ENCODE measurements at regions not wholly inside any gene's neighbourhood (a gene's known extent, or its start where the extent isn't known, plus 50 kb on each side); places are given as distances from the start of the nearest gene placed in this dataset.

GRCh38 chr5:62938927-62939326 is 360.3 kb downstream of the LRRC70 start:
- Histone ChIP-seq H3K4me1 (ENCODE audit: insufficient read depth, low read length) (no peaks in the 10 kb centered on the region), H3K36me3 (ENCODE audit: insufficient read depth, low read length) (no peaks in the 10 kb centered on the region), H3K27me3 (ENCODE audit: insufficient read depth, low read length) (no peaks in the 10 kb centered on the region), H2AFZ (ENCODE audit: low read depth, low read length) (no peak overlapping the region), H3K4me3 (ENCODE audit: low read length) (no peak overlapping the region), H3K9me3 (ENCODE audit: low read length) (no peaks in the 10 kb centered on the region)

- Histone ChIP-seq H2AFZ (ENCODE audit: low read depth, low read length) (no peak overlapping the region), H3K4me1 (ENCODE audit: insufficient read depth, low read length) (no peaks in the 10 kb centered on the region)
These were observed 359.3 kb downstream of the LRRC70 start for GRCh38 chr5:62937661-62938558.

GRCh38 chr5:62935660-62936059 is 357.0 kb downstream of the LRRC70 start:
- Histone ChIP-seq H3K27me3 (ENCODE audit: insufficient read depth, low read length) (no peaks in the 10 kb centered on the region), H3K36me3 (ENCODE audit: insufficient read depth, low read length) (no peaks in the 10 kb centered on the region), H2AFZ (ENCODE audit: low read depth, low read length) (no peak overlapping the region), H3K4me3 (ENCODE audit: low read length) (no peak overlapping the region), H3K4me1 (ENCODE audit: insufficient read depth, low read length) (no peaks in the 10 kb centered on the region), H3K9me3 (ENCODE audit: low read length) (no peaks in the 10 kb centered on the region)

More at GRCh38 chr5:62937661-62938558, 359.3 kb downstream of the LRRC70 start:
- H3K36me3 ChIP-seq (ENCODE audit: insufficient read depth, low read length), result no peaks in the 10 kb centered on the region
- H3K27me3 ChIP-seq (ENCODE audit: insufficient read depth, low read length), result no peaks in the 10 kb centered on the region
- no peak overlapping the region for H3K4me3 ChIP-seq (ENCODE audit: low read length)
- no peaks in the 10 kb centered on the region for H3K9me3 ChIP-seq (ENCODE audit: low read length)

GRCh38 chr5:62934319-62934718 is 355.7 kb downstream of the LRRC70 start:
- no peaks in the 10 kb centered on the region for H3K27me3 ChIP-seq (ENCODE audit: insufficient read depth, low read length)
- H3K4me3 ChIP-seq (ENCODE audit: low read length), result no peak overlapping the region
- H2AFZ ChIP-seq (ENCODE audit: low read depth, low read length), result no peak overlapping the region
- H3K4me1 ChIP-seq (ENCODE audit: insufficient read depth, low read length), result no peaks in the 10 kb centered on the region
- H3K9me3 ChIP-seq (ENCODE audit: low read length), result no peaks in the 10 kb centered on the region
- H3K36me3 ChIP-seq (ENCODE audit: insufficient read depth, low read length), result no peaks in the 10 kb centered on the region

GRCh38 chr5:62933261-62933660 is 354.6 kb downstream of the LRRC70 start:
- no peaks in the 10 kb centered on the region for H3K9me3 ChIP-seq (ENCODE audit: low read length)
- H3K4me1 ChIP-seq (ENCODE audit: insufficient read depth, low read length), result no peaks in the 10 kb centered on the region
- no peak overlapping the region for H3K4me3 ChIP-seq (ENCODE audit: low read length)
- no peaks in the 10 kb centered on the region for H3K36me3 ChIP-seq (ENCODE audit: insufficient read depth, low read length)
- H2AFZ ChIP-seq (ENCODE audit: low read depth, low read length), result no peak overlapping the region
- no peaks in the 10 kb centered on the region for H3K27me3 ChIP-seq (ENCODE audit: insufficient read depth, low read length)

- H2AFZ ChIP-seq (ENCODE audit: low read depth, low read length), result no peak overlapping the region
- H3K36me3 ChIP-seq (ENCODE audit: insufficient read depth, low read length), result no peaks in the 10 kb centered on the region
- H3K9me3 ChIP-seq (ENCODE audit: low read length), result no peaks in the 10 kb centered on the region
- no peaks in the 10 kb centered on the region for H3K4me1 ChIP-seq (ENCODE audit: insufficient read depth, low read length)
- H3K27me3 ChIP-seq (ENCODE audit: insufficient read depth, low read length), result no peaks in the 10 kb centered on the region
- no peak overlapping the region for H3K4me3 ChIP-seq (ENCODE audit: low read length)
These were observed 352.7 kb downstream of the LRRC70 start for GRCh38 chr5:62931153-62931950.

GRCh38 chr5:62922191-62922590 is 343.6 kb downstream of the LRRC70 start:
- H3K9me3 ChIP-seq (ENCODE audit: low read length), result no peaks in the 10 kb centered on the region
- no peak overlapping the region for H2AFZ ChIP-seq (ENCODE audit: low read depth, low read length)
- no peaks in the 10 kb centered on the region for H3K4me1 ChIP-seq (ENCODE audit: insufficient read depth, low read length)
- no peaks in the 10 kb centered on the region for H3K36me3 ChIP-seq (ENCODE audit: insufficient read depth, low read length)
- no peak overlapping the region for H3K4me3 ChIP-seq (ENCODE audit: low read length)
- no peaks in the 10 kb centered on the region for H3K27me3 ChIP-seq (ENCODE audit: insufficient read depth, low read length)

GRCh38 chr5:62920856-62921255 is 342.2 kb downstream of the LRRC70 start:
- H2AFZ ChIP-seq (ENCODE audit: low read depth, low read length), result no peak overlapping the region
- H3K36me3 ChIP-seq (ENCODE audit: insufficient read depth, low read length), result no peaks in the 10 kb centered on the region

GRCh38 chr5:62909326-62909725 is 330.7 kb downstream of the LRRC70 start:
- no peaks in the 10 kb centered on the region for H3K27me3 ChIP-seq (ENCODE audit: insufficient read depth, low read length)
- no peak overlapping the region for H2AFZ ChIP-seq (ENCODE audit: low read depth, low read length)
- H3K4me1 ChIP-seq (ENCODE audit: insufficient read depth, low read length), result no peaks in the 10 kb centered on the region
- H3K36me3 ChIP-seq (ENCODE audit: insufficient read depth, low read length), result no peaks in the 10 kb centered on the region
- no peak overlapping the region for H3K4me3 ChIP-seq (ENCODE audit: low read length)
- no peaks in the 10 kb centered on the region for H3K9me3 ChIP-seq (ENCODE audit: low read length)

More at GRCh38 chr5:62920856-62921255, 342.2 kb downstream of the LRRC70 start:
- H3K4me3 ChIP-seq (ENCODE audit: low read length), result no peak overlapping the region
- no peaks in the 10 kb centered on the region for H3K4me1 ChIP-seq (ENCODE audit: insufficient read depth, low read length)
- H3K9me3 ChIP-seq (ENCODE audit: low read length), result no peaks in the 10 kb centered on the region
- H3K27me3 ChIP-seq (ENCODE audit: insufficient read depth, low read length), result no peaks in the 10 kb centered on the region

- Histone ChIP-seq H3K4me3 (ENCODE audit: low read length) (no peak overlapping the region), H2AFZ (ENCODE audit: low read depth, low read length) (no peak overlapping the region), H3K4me1 (ENCODE audit: insufficient read depth, low read length) (peaks cover 9% of the 10 kb centered on the region), H3K9me3 (ENCODE audit: low read length) (no peaks in the 10 kb centered on the region), H3K27me3 (ENCODE audit: insufficient read depth, low read length) (no peaks in the 10 kb centered on the region), H3K36me3 (ENCODE audit: insufficient read depth, low read length) (no peaks in the 10 kb centered on the region)
These were observed 323.5 kb downstream of the LRRC70 start for GRCh38 chr5:62902126-62902525.

- no peaks in the 10 kb centered on the region for H3K36me3 ChIP-seq (ENCODE audit: insufficient read depth, low read length)
- no peak overlapping the region for H3K4me3 ChIP-seq (ENCODE audit: low read length)
- no peak overlapping the region for H2AFZ ChIP-seq (ENCODE audit: low read depth, low read length)
- peaks cover 9% of the 10 kb centered on the region for H3K4me1 ChIP-seq (ENCODE audit: insufficient read depth, low read length)
- no peaks in the 10 kb centered on the region for H3K27me3 ChIP-seq (ENCODE audit: insufficient read depth, low read length)
- H3K9me3 ChIP-seq (ENCODE audit: low read length), result no peaks in the 10 kb centered on the region
These were observed 322.4 kb downstream of the LRRC70 start for GRCh38 chr5:62900976-62901375.

- Histone ChIP-seq H3K4me1 (ENCODE audit: insufficient read depth, low read length) (peaks cover 9% of the 10 kb centered on the region), H3K9me3 (ENCODE audit: low read length) (no peaks in the 10 kb centered on the region), H3K36me3 (ENCODE audit: insufficient read depth, low read length) (no peaks in the 10 kb centered on the region), H3K4me3 (ENCODE audit: low read length) (no peak overlapping the region), H2AFZ (ENCODE audit: low read depth, low read length) (no peak overlapping the region), H3K27me3 (ENCODE audit: insufficient read depth, low read length) (no peaks in the 10 kb centered on the region)
These were observed 317.7 kb downstream of the LRRC70 start for GRCh38 chr5:62896121-62896893.

Measured in neuron (in vitro differentiated cells).